ENCODE measurements at regions not wholly inside any gene's neighbourhood (a gene's known extent, or its start where the extent isn't known, plus 50 kb on each side); places are given as distances from the start of the nearest gene placed in this dataset.
A peak's percentile ranks its signal among the peaks of the same experiment; 100 is the strongest.

- peaks cover 11% of the 10 kb centered on the region; the same call in 1 of the 3 replicates for H3K9me3 Mint-ChIP-seq
- 0 out of 3 replicates have a peak, but pooled peaks cover 3% of the 10 kb centered on the region for H3K36me3 Mint-ChIP-seq (ENCODE audit: low read depth)
- H3K4me3 Mint-ChIP-seq: no peak overlapping the region
Measured at GRCh38 chr5:144684899-144685298, 514.2 kb downstream of the KCTD16 start.

GRCh38 chr5:144680711-144681110, 510.0 kb downstream of the KCTD16 start:
- H3K36me3 Mint-ChIP-seq (ENCODE audit: low read depth): no peaks in the 10 kb centered on the region
- TF ChIP-seq REST (IDR thresholded peaks at IDR 0.05; ENCODE audit: unreplicated experiment) (no peak), CREB1 (CRISPR knock-in tag; IDR thresholded peaks at IDR 0.05; ENCODE audit: low read depth) (no peak)

More at GRCh38 chr5:144684899-144685298, 514.2 kb downstream of the KCTD16 start:
- peaks cover 1% of the 10 kb centered on the region for H3K27me3 Mint-ChIP-seq (ENCODE audit: insufficient read depth, low read depth, poor library complexity)
- H2AFZ ChIP-seq: no peak overlapping the region
- no peak overlapping the region for H3K27ac Mint-ChIP-seq
- no peaks in the 10 kb centered on the region for H3F3A ChIP-seq (replicated peaks; ENCODE audit: low read depth)
- peaks cover 3% of the 10 kb centered on the region; the same call in 2 of the 3 replicates for H3K4me1 Mint-ChIP-seq
- no peaks in the 10 kb centered on the region for H3K36me3 ChIP-seq (ENCODE audit: insufficient read depth)
- ATAC-seq (peak; percentile 61), DNase-seq (ENCODE audit: low spot score) (peak; percentile 25)
- no peak overlapping the region for H3K4me2 ChIP-seq
- H4K20me1 ChIP-seq (replicated peaks; ENCODE audit: insufficient read depth): no peaks in the 10 kb centered on the region
- H3K9me2 ChIP-seq (ENCODE audit: insufficient read depth): no peaks in the 10 kb centered on the region
- H3K27me3 ChIP-seq (ENCODE audit: insufficient read depth): no peaks in the 10 kb centered on the region
- H3K79me2 ChIP-seq (replicated peaks; ENCODE audit: insufficient read depth): no peaks in the 10 kb centered on the region
- H3K4me1 ChIP-seq (ENCODE audit: insufficient read depth): no peaks in the 10 kb centered on the region
- no peak overlapping the region for H3K27ac ChIP-seq (ENCODE audit: low read depth)
- H3K4me3 ChIP-seq: no peak overlapping the region
- no peak for TF ChIP-seq ZNF114 (CRISPR knock-in tag; IDR thresholded peaks at IDR 0.05)
- TF ChIP-seq CREB1 (CRISPR knock-in tag; IDR thresholded peaks at IDR 0.05; ENCODE audit: low read depth): no peak
- TF ChIP-seq ETS1 (IDR thresholded peaks at IDR 0.05): no peak
- TF ChIP-seq EZH2phosphoT487 (IDR thresholded peaks at IDR 0.05; ENCODE audit: unreplicated experiment): no peak
- TF ChIP-seq REST (IDR thresholded peaks at IDR 0.05; ENCODE audit: unreplicated experiment): no peak
- TF ChIP-seq POLR2AphosphoS5 (IDR thresholded peaks at IDR 0.05; ENCODE audit: low read depth): no peak

More at GRCh38 chr5:144680711-144681110, 510.0 kb downstream of the KCTD16 start:
- Histone ChIP-seq H3K4me1 (ENCODE audit: insufficient read depth) (no peaks in the 10 kb centered on the region), H3K27ac (ENCODE audit: low read depth) (no peak overlapping the region), H3K36me3 (ENCODE audit: insufficient read depth) (no peaks in the 10 kb centered on the region), H3K27me3 (ENCODE audit: insufficient read depth) (no peaks in the 10 kb centered on the region), H3K9me2 (ENCODE audit: insufficient read depth) (no peaks in the 10 kb centered on the region), H4K20me1 (replicated peaks; ENCODE audit: insufficient read depth) (no peaks in the 10 kb centered on the region), H3K4me3 (no peak overlapping the region), H3F3A (replicated peaks; ENCODE audit: low read depth) (no peaks in the 10 kb centered on the region), H3K4me2 (no peak overlapping the region), H2AFZ (no peak overlapping the region), H3K79me2 (replicated peaks; ENCODE audit: insufficient read depth) (no peaks in the 10 kb centered on the region)
- ATAC-seq (no peak), DNase-seq (ENCODE audit: low spot score) (no peak)
- Mint-ChIP-seq H3K27me3 (ENCODE audit: insufficient read depth, low read depth, poor library complexity) (peaks cover 1% of the 10 kb centered on the region), H3K27ac (no peak overlapping the region), H3K4me3 (no peak overlapping the region), H3K9me3 (no peaks in the 10 kb centered on the region), H3K4me1 (peaks cover 3% of the 10 kb centered on the region; the same call in 2 of the 3 replicates)

All from GM23338 (cell line).